ENCODE measurements at regions not wholly inside any gene's neighbourhood (a gene's known extent, or its start where the extent isn't known, plus 50 kb on each side); places are given as distances from the start of the nearest gene placed in this dataset.

DNA sequence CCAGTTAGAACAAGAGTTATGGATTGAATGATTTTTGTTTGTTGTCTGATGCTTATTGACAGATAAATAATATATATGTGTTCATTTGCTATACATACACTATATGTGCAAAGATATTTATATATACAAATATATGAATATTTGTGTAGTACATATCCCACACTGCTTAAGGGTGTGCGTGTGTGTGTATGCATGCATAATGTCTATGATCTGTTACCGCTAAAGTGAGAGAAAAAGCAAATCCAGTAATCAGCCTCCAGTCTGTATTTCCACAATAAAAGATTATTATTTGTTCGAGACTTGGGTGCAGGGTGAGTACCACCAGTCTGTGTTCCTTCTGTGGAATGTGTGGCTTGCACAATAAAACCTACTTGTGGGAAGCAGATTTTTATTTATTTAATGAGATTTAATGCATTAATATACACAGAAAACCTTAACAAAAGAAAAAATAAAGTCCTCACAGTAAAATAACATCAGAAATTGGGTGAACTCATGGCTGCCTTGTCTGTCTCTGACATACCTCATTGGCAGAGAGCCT lies 366.0 kb upstream of the TBL1XR1 start:
- TF ChIP-seq POLR2A (IDR thresholded peaks at IDR 0.05), result no peak
- TF ChIP-seq, protein P1, sequence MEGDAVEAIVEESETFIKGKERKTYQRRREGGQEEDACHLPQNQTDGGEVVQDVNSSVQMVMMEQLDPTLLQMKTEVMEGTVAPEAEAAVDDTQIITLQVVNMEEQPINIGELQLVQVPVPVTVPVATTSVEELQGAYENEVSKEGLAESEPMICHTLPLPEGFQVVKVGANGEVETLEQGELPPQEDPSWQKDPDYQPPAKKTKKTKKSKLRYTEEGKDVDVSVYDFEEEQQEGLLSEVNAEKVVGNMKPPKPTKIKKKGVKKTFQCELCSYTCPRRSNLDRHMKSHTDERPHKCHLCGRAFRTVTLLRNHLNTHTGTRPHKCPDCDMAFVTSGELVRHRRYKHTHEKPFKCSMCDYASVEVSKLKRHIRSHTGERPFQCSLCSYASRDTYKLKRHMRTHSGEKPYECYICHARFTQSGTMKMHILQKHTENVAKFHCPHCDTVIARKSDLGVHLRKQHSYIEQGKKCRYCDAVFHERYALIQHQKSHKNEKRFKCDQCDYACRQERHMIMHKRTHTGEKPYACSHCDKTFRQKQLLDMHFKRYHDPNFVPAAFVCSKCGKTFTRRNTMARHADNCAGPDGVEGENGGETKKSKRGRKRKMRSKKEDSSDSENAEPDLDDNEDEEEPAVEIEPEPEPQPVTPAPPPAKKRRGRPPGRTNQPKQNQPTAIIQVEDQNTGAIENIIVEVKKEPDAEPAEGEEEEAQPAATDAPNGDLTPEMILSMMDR (IDR thresholded peaks at IDR 0.05), result no peak
